ENCODE measurements at regions not wholly inside any gene's neighbourhood (a gene's known extent, or its start where the extent isn't known, plus 50 kb on each side); places are given as distances from the start of the nearest gene placed in this dataset.
"Not testable (repeated sequence)": the region's sequence is repeated elsewhere in the genome, so short reads cannot be mapped to it uniquely, and the experiment has no call there.

- no peak for DNase-seq
Measured at GRCh38 chr4:72935462-72935861, 134.1 kb downstream of the COX18 start.

GRCh38 chr4:72933029-72933428 is 136.5 kb downstream of the COX18 start:
- DNase-seq = no peak

GRCh38 chr4:72931346-72931745 is 138.2 kb downstream of the COX18 start:
- DNase-seq = no peak

- not testable (repeated sequence) for DNase-seq
Measured at GRCh38 chr4:72929596-72930274, 139.8 kb downstream of the COX18 start.

- DNase-seq = no peak
Measured at GRCh38 chr4:72924814-72925213, 144.7 kb downstream of the COX18 start.

GRCh38 chr4:72919937-72920336 is 149.6 kb downstream of the COX18 start:
- DNase-seq = no peak

DNA sequence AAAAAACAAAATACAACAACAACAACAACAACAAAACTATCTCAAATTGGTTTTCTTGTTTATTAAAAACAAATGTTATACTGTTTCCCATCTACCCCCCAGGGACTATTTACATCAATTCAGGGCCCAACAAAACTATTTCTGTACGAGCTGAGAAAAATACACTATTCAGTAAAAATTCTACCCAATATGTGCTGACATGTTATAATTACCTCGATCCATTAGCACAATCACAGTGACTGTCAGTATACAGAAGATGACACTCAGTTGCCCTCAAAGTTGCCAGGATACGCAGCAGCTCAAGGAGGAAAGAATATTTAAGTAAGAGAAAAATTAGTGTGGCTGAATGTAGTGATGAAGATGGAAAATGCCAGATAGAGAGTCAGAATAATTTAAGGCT is 150.1 kb downstream of the COX18 start:
- DNase-seq = no peak

- DNase-seq = no peak
Measured at GRCh38 chr4:72918362-72918761, 151.2 kb downstream of the COX18 start.

GRCh38 chr4:72911316-72911715 is 158.2 kb downstream of the COX18 start:
- DNase-seq = no peak

DNA sequence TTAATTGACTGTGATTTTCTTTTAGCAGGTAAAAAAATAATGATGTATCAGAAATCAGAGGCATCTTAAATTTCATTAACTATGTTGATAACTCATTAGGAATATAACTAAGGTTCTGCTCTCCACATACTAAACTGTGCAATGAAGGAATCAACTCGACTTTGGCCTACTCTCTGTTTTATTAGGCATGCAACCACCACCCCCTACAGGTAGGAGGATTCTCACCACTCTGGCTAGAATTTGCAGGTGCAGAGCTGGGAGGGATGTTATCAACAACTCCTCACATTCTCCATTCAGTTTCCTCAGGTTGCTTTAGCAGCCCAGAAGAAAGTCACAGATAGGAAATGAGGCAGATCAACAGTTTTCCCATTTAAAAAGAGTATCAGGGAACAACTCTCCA is 160.1 kb downstream of the COX18 start:
- DNase-seq = no peak

GRCh38 chr4:72902354-72902753 is 167.2 kb downstream of the COX18 start:
- DNase-seq = no peak

DNA sequence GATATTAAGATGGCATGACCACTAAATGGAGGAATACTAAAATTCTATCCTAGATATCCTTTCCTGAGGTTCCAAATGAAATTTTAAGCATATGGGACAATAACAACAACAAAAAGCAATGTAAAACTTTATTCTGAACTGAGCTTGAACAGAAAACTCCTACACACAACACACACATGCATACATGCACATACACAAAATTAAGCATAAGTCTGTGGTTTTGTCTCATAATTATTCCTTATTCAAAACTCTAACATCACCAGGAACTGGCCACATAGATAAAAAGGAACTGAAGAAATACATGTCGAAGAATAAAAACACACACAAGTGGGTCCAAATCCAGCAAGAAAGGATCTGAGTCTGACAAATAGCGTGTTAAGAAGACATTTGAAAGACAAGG is 168.0 kb downstream of the COX18 start:
- DNase-seq = no peak

DNA sequence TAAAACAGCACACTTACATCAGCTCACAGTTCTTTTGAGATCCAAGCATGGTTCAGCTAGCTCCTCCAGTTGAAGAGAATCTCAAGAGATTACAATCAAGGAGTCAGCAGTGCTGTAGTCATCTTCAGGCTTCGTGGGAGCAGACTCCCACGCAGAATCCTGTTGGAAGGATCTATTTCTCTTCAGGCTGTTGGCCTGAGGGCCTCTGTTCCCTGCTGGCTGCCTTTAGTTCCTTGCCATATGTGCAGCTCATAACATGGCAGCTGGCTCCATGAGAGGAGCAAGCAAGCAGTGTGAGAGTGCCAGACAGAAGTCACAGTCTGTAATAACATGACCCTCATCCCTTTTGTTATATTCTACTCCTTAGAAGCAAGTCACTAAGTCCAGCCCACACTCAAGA is 168.6 kb downstream of the COX18 start:
- DNase-seq = no peak

DNA sequence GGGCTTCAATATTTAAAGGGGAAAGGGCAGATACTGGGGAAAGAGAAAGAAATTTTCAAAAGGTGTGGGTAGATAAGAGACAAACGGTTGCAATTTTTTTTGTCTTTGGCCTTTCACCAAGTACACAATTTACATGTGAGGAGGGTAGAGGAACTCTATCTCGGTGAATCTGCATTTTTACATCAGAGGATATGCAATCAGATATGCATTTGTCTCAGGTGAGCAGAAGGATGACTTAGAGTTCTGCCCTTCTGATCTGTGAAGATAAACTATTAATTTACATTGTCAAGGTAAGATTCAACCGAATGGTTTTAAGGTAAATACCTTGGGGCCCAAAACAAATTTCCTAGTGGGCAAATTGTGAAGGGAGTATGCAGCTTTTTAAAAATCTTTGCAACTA is 169.9 kb downstream of the COX18 start:
- DNase-seq = no peak

DNA sequence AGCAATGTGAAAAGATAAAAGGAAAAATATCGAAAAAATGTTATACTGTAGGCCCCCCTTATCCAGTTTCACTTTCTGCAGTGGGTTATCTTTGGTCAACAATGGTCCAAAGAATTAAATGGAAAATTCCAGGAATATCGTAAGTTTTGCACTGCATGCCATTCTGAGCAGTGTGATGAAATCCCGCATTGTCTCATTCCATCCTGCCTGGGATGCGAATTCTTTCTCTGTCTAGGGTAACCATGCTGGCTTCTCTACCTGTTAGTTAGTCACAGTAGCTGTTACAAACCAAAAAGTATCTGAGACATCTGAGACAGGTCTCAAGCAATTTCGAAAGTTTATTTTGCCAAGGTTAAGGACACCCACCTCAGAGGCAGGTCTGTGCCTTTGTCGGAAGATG is 170.3 kb downstream of the COX18 start:
- DNase-seq = no peak

- DNase-seq = no peak
Measured at GRCh38 chr4:72896515-72896914, 173.0 kb downstream of the COX18 start.

DNA sequence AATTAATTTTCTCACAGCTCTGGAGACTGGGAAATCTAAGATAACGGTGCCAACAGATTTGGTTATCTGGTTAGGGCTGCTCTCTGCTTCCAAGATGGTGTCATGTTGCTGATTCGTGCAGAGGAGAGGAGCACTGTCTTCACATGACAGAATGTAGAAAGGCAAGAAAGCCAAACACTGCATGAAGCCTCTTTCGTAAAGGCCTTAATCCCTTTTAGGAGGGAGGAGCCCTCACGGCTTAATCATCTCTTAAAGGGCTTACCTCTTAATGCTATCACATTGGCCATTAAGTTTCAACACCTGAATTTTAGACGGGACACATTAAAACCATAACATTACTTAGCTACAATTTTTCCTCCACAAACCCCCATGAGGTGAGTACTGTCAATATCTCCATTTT is 174.1 kb downstream of the COX18 start:
- no peak for DNase-seq

DNA sequence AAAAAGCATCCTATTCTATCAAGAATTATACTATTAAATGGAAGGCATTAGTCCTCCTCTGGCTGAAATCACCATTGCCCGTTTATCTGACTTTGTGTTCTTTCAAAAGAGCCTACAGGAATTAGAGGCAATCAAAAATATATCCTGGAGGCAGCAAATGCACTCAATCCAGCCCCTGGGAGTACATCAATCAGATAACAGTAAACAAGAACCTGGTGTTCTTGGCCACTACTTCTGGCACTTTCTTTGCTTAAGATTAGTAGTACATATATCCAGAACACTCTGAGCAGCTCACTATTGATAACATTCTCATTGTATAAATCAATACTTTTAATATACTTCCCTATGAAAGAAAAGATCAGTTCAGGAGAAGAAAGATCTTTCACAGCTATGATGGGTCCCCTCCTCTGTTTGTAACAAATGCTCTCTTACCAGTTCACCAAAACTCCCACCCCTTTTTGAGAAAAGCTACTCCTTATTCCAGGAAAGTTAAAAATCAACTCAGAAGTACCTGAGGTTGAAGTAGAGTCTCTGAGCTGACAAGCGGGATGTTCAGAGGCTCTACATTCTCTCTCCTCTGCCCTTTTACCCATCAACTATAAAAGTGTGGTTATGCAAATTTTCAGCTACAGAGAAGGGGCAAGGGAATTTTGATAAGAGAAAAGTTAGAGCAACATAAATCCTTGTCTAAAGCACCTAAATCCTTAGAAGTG is 176.0 kb downstream of the COX18 start:
- DNase-seq = no peak

DNA sequence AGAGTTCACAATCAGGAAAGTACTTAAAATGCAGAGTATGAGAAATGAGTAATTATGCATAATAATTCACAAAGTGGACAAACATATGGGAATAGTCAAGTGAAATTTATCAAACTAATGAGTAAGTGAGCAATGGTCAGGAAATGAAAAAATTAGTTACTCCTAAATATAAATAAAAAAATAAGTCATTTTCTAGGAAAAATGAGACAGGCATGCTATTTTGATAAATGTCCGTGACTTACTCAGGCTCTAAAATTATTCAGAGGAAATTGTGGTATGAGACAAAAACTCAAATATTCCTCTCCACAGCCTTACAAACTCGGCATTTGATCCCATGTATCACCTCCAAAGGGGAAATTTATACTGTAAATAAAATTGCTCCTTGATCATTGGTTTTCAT is 181.2 kb downstream of the COX18 start:
- no peak for DNase-seq

DNA sequence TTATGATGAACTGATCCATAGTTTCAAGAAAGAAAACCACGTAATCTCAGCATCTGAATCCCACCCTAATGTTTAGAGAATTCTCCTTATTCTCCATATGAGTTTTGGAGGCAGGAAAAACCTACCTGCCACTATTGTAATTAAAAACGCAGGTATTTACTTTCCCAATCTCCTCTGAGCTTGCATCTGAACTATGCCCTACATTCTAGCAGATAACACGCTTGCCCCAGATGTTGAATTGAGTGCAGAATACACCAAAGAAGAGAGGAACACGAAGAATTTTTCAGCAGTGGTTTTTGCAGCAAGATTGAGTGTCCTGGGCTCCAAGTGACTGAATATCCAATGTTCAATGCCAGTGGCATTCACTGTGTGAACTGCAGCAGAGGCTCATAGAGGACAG is 182.4 kb downstream of the COX18 start:
- no peak for DNase-seq

- no peak for DNase-seq
Measured at GRCh38 chr4:72886602-72887001, 182.9 kb downstream of the COX18 start.

GRCh38 chr4:72884225-72884624 is 185.3 kb downstream of the COX18 start:
- not testable (repeated sequence) for DNase-seq

GRCh38 chr4:72876946-72877345 is 192.6 kb downstream of the COX18 start:
- DNase-seq = no peak

DNA sequence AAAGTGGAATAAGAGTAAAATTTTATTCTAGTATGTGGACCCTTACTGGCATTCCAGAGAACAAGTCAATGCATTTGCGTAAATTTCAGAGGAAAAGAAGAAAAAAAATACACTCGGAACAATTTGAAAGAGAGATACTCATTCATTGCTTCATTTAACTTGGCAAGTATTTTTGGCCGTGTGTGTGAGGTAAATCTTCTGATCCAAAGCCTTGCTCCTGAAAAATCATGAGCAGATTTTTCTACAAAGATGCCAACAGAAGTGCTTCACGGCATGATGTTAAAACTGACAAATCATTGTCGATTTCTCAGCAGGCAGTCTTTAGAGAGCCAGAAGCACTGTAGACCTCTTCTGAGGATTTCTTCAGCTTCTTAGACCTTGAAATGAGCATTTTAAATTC is 194.0 kb downstream of the COX18 start:
- no peak for DNase-seq

GRCh38 chr4:72875138-72875537 is 194.4 kb downstream of the COX18 start:
- no peak for DNase-seq
